ENCODE measurements at regions not wholly inside any gene's neighbourhood (a gene's known extent, or its start where the extent isn't known, plus 50 kb on each side); places are given as distances from the start of the nearest gene placed in this dataset.

- TF ChIP-seq REST (IDR thresholded peaks at IDR 0.05; ENCODE audit: insufficient read depth in 1 of 2, low read depth in 2 of 2, low read length in 2 of 2) (no peak), SIN3A (IDR thresholded peaks at IDR 0.05; ENCODE audit: borderline replicate concordance, insufficient read depth, low read length) (no peak)
Measured at GRCh38 chr9:26244661-26245451, 566.6 kb upstream of the TUSC1 start.

All from PFSK-1 (cell line).